Hepatocyte (in vitro differentiated cells): ENCODE measurements at regions not wholly inside any gene's neighbourhood (a gene's known extent, or its start where the extent isn't known, plus 50 kb on each side); places are given as distances from the start of the nearest gene placed in this dataset.

Source experiments
- DNase-seq: peaks from one replicate; pipeline ENCODE4 v3.0.0-alpha.2; 2016; ENCODE audit warnings: low spot score
- H2AFZ ChIP-seq: fragments of 200-600 bp; sonication (generic); 2 replicates; pipeline ENCODE4 v1.6.0; 2016; ENCODE audit warnings: antibody characterized with exemption, mild to moderate bottlenecking
- H3K27ac ChIP-seq: fragments of 200-600 bp; sonication (generic); 2 replicates; pipeline ENCODE4 v1.5.1; 2016; ENCODE audit warnings: mild to moderate bottlenecking
- H3K27me3 ChIP-seq: fragments of 200-600 bp; sonication (generic); 2 replicates; pipeline ENCODE4 v1.6.1; 2016
- H3K36me3 ChIP-seq: fragments of 200-600 bp; sonication (generic); replicated peaks from 2 replicates; pipeline ENCODE4 v1.5.1; 2016; ENCODE audit warnings: low read depth; ENCODE audit not compliant: insufficient read depth
- H3K4me1 ChIP-seq: fragments of 200-600 bp; sonication (generic); 2 replicates; pipeline ENCODE4 v1.5.1; 2016; ENCODE audit warnings: mild to moderate bottlenecking, moderate library complexity; ENCODE audit not compliant: insufficient read depth
- H3K4me2 ChIP-seq: fragments of 200-600 bp; sonication (generic); 2 replicates; pipeline ENCODE4 v1.6.0; 2016
- H3K4me3 ChIP-seq: fragments of 200-600 bp; sonication (generic); 2 replicates; pipeline ENCODE4 v1.5.1; 2016; ENCODE audit warnings: mild to moderate bottlenecking
- H3K79me2 ChIP-seq: fragments of 200-600 bp; sonication (generic); 2 replicates; pipeline ENCODE4 v1.6.0; 2017; ENCODE audit warnings: mild to moderate bottlenecking
- H3K9me2 ChIP-seq: fragments of 200-600 bp; sonication (generic); replicated peaks from 2 replicates; pipeline ENCODE4 v1.6.0; 2017; ENCODE audit warnings: mild to moderate bottlenecking; ENCODE audit not compliant: insufficient read depth
- H3K9me3 ChIP-seq: fragments of 200-600 bp; sonication (generic); 2 replicates; pipeline ENCODE4 v1.5.1; 2016; ENCODE audit warnings: low read depth, mild to moderate bottlenecking
- H4K20me1 ChIP-seq: fragments of 200-600 bp; sonication (generic); 2 replicates; pipeline ENCODE4 v1.6.0; 2016; ENCODE audit warnings: mild to moderate bottlenecking; ENCODE audit not compliant: insufficient read depth, poor library complexity, severe bottlenecking
- CTCF ChIP-seq: fragments of 200-600 bp; sonication (generic); IDR thresholded peaks from 2 replicates; pipeline ENCODE4 v1.5.1; 2016; ENCODE audit warnings: antibody characterized with exemption, mild to moderate bottlenecking; ENCODE audit not compliant: poor library complexity
- EZH2 ChIP-seq: fragments of 200-600 bp; sonication (generic); IDR thresholded peaks from 2 replicates; pipeline ENCODE4 v1.6.1; 2016; ENCODE audit warnings: antibody characterized with exemption, mild to moderate bottlenecking, borderline replicate concordance
- EZH2phosphoT487 ChIP-seq: fragments of 200-600 bp; sonication (generic); IDR thresholded peaks from one replicate; pipeline ENCODE4 v1.6.1; 2018; ENCODE audit warnings: antibody characterized with exemption, mild to moderate bottlenecking, low read depth, moderate library complexity; ENCODE audit not compliant: unreplicated experiment, severe bottlenecking
- WGBS: methylation state at CpG from one replicate; pipeline ENCODE4 v1.1.6; 2016; ENCODE audit warnings: low lambda C conversion rate; ENCODE audit errors: missing lambda C conversion rate; 5-methylcytosine and 5-hydroxymethylcytosine counted together

- TF ChIP-seq CTCF: no peak
- no peak for TF ChIP-seq EZH2phosphoT487
- TF ChIP-seq EZH2: no peak
- no peak overlapping the region for H3K4me2 ChIP-seq
- DNase-seq: no peak
- no peaks in the 10 kb centered on the region for H3K9me2 ChIP-seq
- no peaks in the 10 kb centered on the region for H3K36me3 ChIP-seq
- H3K27ac ChIP-seq: no peak overlapping the region
- H3K4me1 ChIP-seq: no peaks in the 10 kb centered on the region
- no peak overlapping the region for H3K4me3 ChIP-seq
- no peaks in the 10 kb centered on the region for H3K9me3 ChIP-seq
- no peaks in the 10 kb centered on the region for H3K27me3 ChIP-seq
- H2AFZ ChIP-seq: no peak overlapping the region
- H4K20me1 ChIP-seq: no peaks in the 10 kb centered on the region
- H3K79me2 ChIP-seq: no peaks in the 10 kb centered on the region
Observed at GRCh38 chr1:60739729-60740128, 342.6 kb upstream of the NFIA start.

GRCh38 chr1:60732977-60733401, 349.4 kb upstream of the NFIA start:
- 73% methylated on average over 3 of the region's 3 CpGs for WGBS

GRCh38 chr1:60731321-60731720, 351.0 kb upstream of the NFIA start:
- H3K27me3 ChIP-seq: no peaks in the 10 kb centered on the region
- H3K79me2 ChIP-seq: no peaks in the 10 kb centered on the region
- H3K9me3 ChIP-seq: no peaks in the 10 kb centered on the region
- TF ChIP-seq EZH2phosphoT487 (no peak), CTCF (no peak), EZH2 (no peak)
- 91% methylated on average over 1 of the region's 1 CpG for WGBS
- H3K27ac ChIP-seq: no peak overlapping the region
- H3K36me3 ChIP-seq: no peaks in the 10 kb centered on the region
- no peaks in the 10 kb centered on the region for H3K9me2 ChIP-seq
- no peaks in the 10 kb centered on the region for H4K20me1 ChIP-seq
- no peak overlapping the region for H3K4me3 ChIP-seq
- H2AFZ ChIP-seq: no peak overlapping the region
- H3K4me2 ChIP-seq: no peak overlapping the region
- H3K4me1 ChIP-seq: no peaks in the 10 kb centered on the region
- no peak for DNase-seq

More at GRCh38 chr1:60732977-60733401, 349.4 kb upstream of the NFIA start:
- Histone ChIP-seq H3K36me3 (no peaks in the 10 kb centered on the region), H3K4me1 (no peaks in the 10 kb centered on the region), H3K9me3 (no peaks in the 10 kb centered on the region), H3K27me3 (no peaks in the 10 kb centered on the region), H4K20me1 (no peaks in the 10 kb centered on the region), H3K27ac (no peak overlapping the region), H3K4me3 (no peak overlapping the region), H3K79me2 (no peaks in the 10 kb centered on the region), H3K9me2 (no peaks in the 10 kb centered on the region), H3K4me2 (no peak overlapping the region), H2AFZ (no peak overlapping the region)
- DNase-seq: no peak
- TF ChIP-seq EZH2 (no peak), CTCF (no peak), EZH2phosphoT487 (no peak)

GRCh38 chr1:60727552-60727951, 354.8 kb upstream of the NFIA start:
- no peak overlapping the region for H2AFZ ChIP-seq
- H3K4me1 ChIP-seq: no peaks in the 10 kb centered on the region
- DNase-seq: peak; percentile 6
- WGBS: 74% methylated on average over 1 of the region's 1 CpG
- no peak for TF ChIP-seq EZH2phosphoT487
- no peak for TF ChIP-seq CTCF
- TF ChIP-seq EZH2: no peak
- H3K27ac ChIP-seq: no peak overlapping the region
- H3K27me3 ChIP-seq: no peaks in the 10 kb centered on the region
- no peaks in the 10 kb centered on the region for H3K36me3 ChIP-seq
- H3K9me3 ChIP-seq: no peaks in the 10 kb centered on the region
- H3K4me2 ChIP-seq: no peak overlapping the region
- no peaks in the 10 kb centered on the region for H4K20me1 ChIP-seq
- no peaks in the 10 kb centered on the region for H3K9me2 ChIP-seq
- H3K4me3 ChIP-seq: no peak overlapping the region
- H3K79me2 ChIP-seq: no peaks in the 10 kb centered on the region
